Trophoblast cell (in vitro differentiated cells and primary cell): ENCODE measurements at regions not wholly inside any gene's neighbourhood (a gene's known extent, or its start where the extent isn't known, plus 50 kb on each side); places are given as distances from the start of the nearest gene placed in this dataset.

Experiments
- DNase-seq, 2 donors: peaks; one replicate each; pipeline ENCODE4 v3.0.0-alpha.2; 2016
- H2AFZ ChIP-seq: 2 replicates; pipeline ENCODE4 v1.6.1; 2013; ENCODE audit warnings: low read length, moderate library complexity, mild to moderate bottlenecking; ENCODE audit not compliant: insufficient read depth, poor library complexity
- H2AK5ac ChIP-seq: 2 replicates; pipeline ENCODE4 v1.6.1; 2013; ENCODE audit warnings: mild to moderate bottlenecking, low read length
- H2BK120ac ChIP-seq: 2 replicates; pipeline ENCODE4 v1.6.1; 2013; ENCODE audit warnings: low read length, mild to moderate bottlenecking, moderate library complexity; ENCODE audit not compliant: insufficient read depth, poor library complexity
- H2BK12ac ChIP-seq: 2 replicates; pipeline ENCODE4 v1.6.1; 2013; ENCODE audit warnings: mild to moderate bottlenecking, low read length, moderate library complexity
- H2BK5ac ChIP-seq: 2 replicates; pipeline ENCODE4 v1.6.1; 2013; ENCODE audit warnings: low read length, low read depth, moderate library complexity, mild to moderate bottlenecking; ENCODE audit not compliant: poor library complexity
- H3K14ac ChIP-seq: 2 replicates; pipeline ENCODE4 v1.6.1; 2013; ENCODE audit warnings: mild to moderate bottlenecking, low read length
- H3K18ac ChIP-seq: 2 replicates; pipeline ENCODE4 v1.6.1; 2013; ENCODE audit warnings: mild to moderate bottlenecking, low read length
- H3K23ac ChIP-seq: 2 replicates; pipeline ENCODE4 v1.6.1; 2013; ENCODE audit warnings: low read length
- H3K27ac ChIP-seq: 2 replicates; pipeline ENCODE4 v1.5.1; 2013; ENCODE audit warnings: low read depth, mild to moderate bottlenecking, inconsistent platforms, low read length, moderate library complexity
- H3K27me3 ChIP-seq: 2 replicates; pipeline ENCODE4 v1.6.1; 2013; ENCODE audit warnings: inconsistent platforms, mild to moderate bottlenecking, low read length, moderate library complexity; ENCODE audit not compliant: insufficient read depth
- H3K36me3 ChIP-seq, 2 experiments: 1 replicate in 1 of 2; 2 replicates in 1 of 2; pipeline ENCODE4 v1.6.1; 2013; ENCODE audit warnings: low read length in 2 of 2, mild to moderate bottlenecking in 2 of 2, moderate library complexity in 1 of 2; ENCODE audit not compliant: insufficient read depth in 2 of 2, control insufficient read depth in 1 of 2
- H3K4ac ChIP-seq: 2 replicates; pipeline ENCODE4 v1.6.1; 2013; ENCODE audit warnings: low read depth, mild to moderate bottlenecking, low read length, moderate library complexity
- H3K4me1 ChIP-seq, 2 experiments: 1 replicate in 1 of 2; 2 replicates in 1 of 2; pipeline ENCODE4 v1.6.1; 2013; ENCODE audit warnings: low read length in 2 of 2, mild to moderate bottlenecking in 2 of 2, moderate library complexity in 1 of 2; ENCODE audit not compliant: insufficient read depth in 2 of 2, control insufficient read depth in 1 of 2
- H3K4me2 ChIP-seq: 2 replicates; pipeline ENCODE4 v1.6.1; 2013; ENCODE audit warnings: inconsistent platforms, mild to moderate bottlenecking, low read length, moderate library complexity
- H3K4me3 ChIP-seq: 2 replicates; pipeline ENCODE4 v1.5.1; 2013; ENCODE audit warnings: mild to moderate bottlenecking, low read depth, low read length, inconsistent platforms
- H3K79me1 ChIP-seq: one replicate; pipeline ENCODE4 v1.6.1; 2013; ENCODE audit warnings: low read length
- H3K79me2 ChIP-seq: 2 replicates; pipeline ENCODE4 v1.6.1; 2013; ENCODE audit warnings: low read length, mild to moderate bottlenecking; ENCODE audit not compliant: control insufficient read depth, insufficient read depth, poor library complexity
- H3K9ac ChIP-seq: 2 replicates; pipeline ENCODE4 v1.6.1; 2013; ENCODE audit warnings: mild to moderate bottlenecking, low read length
- H3K9me3 ChIP-seq: 2 replicates; pipeline ENCODE4 v1.6.1; 2013; ENCODE audit warnings: low read depth, mild to moderate bottlenecking, control low read depth, inconsistent platforms, low read length; ENCODE audit not compliant: insufficient read depth
- H4K12ac ChIP-seq: 2 replicates; pipeline ENCODE4 v1.6.1; 2013; ENCODE audit warnings: low read depth, mild to moderate bottlenecking, low read length, moderate library complexity
- H4K8ac ChIP-seq: 2 replicates; pipeline ENCODE4 v1.6.1; 2013; ENCODE audit warnings: low read depth, mild to moderate bottlenecking, low read length, moderate library complexity
- H4K91ac ChIP-seq: one replicate; pipeline ENCODE4 v1.6.1; 2013; ENCODE audit warnings: low read depth, mild to moderate bottlenecking, low read length, moderate library complexity
- WGBS: extraction: QIAGEN DNeasy Blood & Tissue Kit; methylation state at CpG from one replicate; pipeline ENCODE4 v1.1.7; 2013; ENCODE audit warnings: missing lambda C conversion rate; ENCODE audit not compliant: insufficient read length, insufficient coverage; ENCODE audit errors: extremely low coverage; 5-methylcytosine and 5-hydroxymethylcytosine counted together

DNA sequence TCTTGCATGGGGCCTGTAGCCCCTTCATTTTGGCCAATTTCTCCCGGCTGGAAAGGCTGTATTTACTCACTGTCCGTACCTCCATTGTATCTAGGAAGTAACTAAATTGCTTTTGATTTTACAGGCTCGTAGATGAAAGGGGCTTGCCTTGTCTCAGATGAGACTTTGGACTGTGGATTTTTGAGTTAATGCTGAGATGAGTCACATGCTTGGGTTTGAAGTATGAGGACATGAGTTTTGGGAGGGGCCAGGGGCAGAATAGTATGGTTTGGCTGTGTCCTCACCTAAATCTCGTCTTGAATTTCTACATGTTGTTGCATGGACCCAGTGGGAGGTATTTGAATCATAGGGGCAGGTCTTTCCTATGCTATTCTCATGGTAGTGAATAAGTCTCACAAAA is 407.6 kb upstream of the NDST3 start:
- no peak overlapping the region for H2BK12ac ChIP-seq
- H2AFZ ChIP-seq, result no peak overlapping the region
- no peak overlapping the region for H3K4me2 ChIP-seq
- no peak overlapping the region for H3K27ac ChIP-seq
- H3K36me3 ChIP-seq, result no peaks in the 10 kb centered on the region
- DNase-seq, result no peak
- no peak overlapping the region for H3K23ac ChIP-seq
- WGBS, result no CpG with 5 or more reads among the region's 4 CpGs
- no peak overlapping the region for H3K18ac ChIP-seq
- no peak overlapping the region for H3K4ac ChIP-seq
- no peaks in the 10 kb centered on the region for H3K79me1 ChIP-seq
- H3K9ac ChIP-seq, result no peak overlapping the region
- H4K91ac ChIP-seq, result no peak overlapping the region
- no peaks in the 10 kb centered on the region for H3K4me1 ChIP-seq
- no peak overlapping the region for H2AK5ac ChIP-seq
- H3K4me3 ChIP-seq, result no peak overlapping the region
- no peaks in the 10 kb centered on the region for H3K27me3 ChIP-seq
- H3K14ac ChIP-seq, result no peak overlapping the region
- no peak overlapping the region for H4K12ac ChIP-seq
- no peak overlapping the region for H4K8ac ChIP-seq
- H2BK5ac ChIP-seq, result no peak overlapping the region
- H3K79me2 ChIP-seq, result no peaks in the 10 kb centered on the region
- no peaks in the 10 kb centered on the region for H3K9me3 ChIP-seq
- no peak overlapping the region for H2BK120ac ChIP-seq

DNA sequence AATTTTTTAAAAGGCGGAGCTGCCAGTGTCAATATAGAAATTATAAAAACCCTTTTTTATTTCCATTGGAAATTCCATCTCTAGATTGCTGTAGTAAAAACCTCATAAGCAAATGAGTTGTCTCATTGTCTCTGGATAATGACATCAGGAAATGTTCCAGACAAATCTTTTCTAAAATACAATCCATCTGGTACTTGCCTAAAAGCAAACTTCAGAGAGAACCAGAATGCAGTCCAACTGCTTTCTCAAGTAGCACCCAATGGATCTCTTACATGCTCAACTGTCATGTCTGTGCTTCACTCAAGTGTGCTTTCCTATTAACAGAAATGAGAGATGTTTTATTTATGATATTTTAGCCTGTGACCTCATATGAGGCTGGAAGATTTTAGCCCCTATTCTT is 399.6 kb upstream of the NDST3 start:
- no peak overlapping the region for H4K91ac ChIP-seq
- H3K9me3 ChIP-seq, result no peaks in the 10 kb centered on the region
- no peaks in the 10 kb centered on the region for H3K79me1 ChIP-seq
- no peak overlapping the region for H2BK5ac ChIP-seq
- H2BK120ac ChIP-seq, result no peak overlapping the region
- H3K4me1 ChIP-seq, result no peaks in the 10 kb centered on the region
- H3K36me3 ChIP-seq, result no peaks in the 10 kb centered on the region
- H2AFZ ChIP-seq, result no peak overlapping the region
- no peak overlapping the region for H3K4me2 ChIP-seq
- H3K79me2 ChIP-seq, result no peaks in the 10 kb centered on the region
- no CpG with 5 or more reads among the region's 1 CpG for WGBS
- no peak overlapping the region for H3K18ac ChIP-seq
- H3K27ac ChIP-seq, result no peak overlapping the region
- no peak overlapping the region for H4K12ac ChIP-seq
- no peak overlapping the region for H3K14ac ChIP-seq
- no peak overlapping the region for H2AK5ac ChIP-seq
- H3K4ac ChIP-seq, result no peak overlapping the region
- no peak overlapping the region for H2BK12ac ChIP-seq
- no peak overlapping the region for H3K23ac ChIP-seq
- H3K9ac ChIP-seq, result no peak overlapping the region
- H3K27me3 ChIP-seq, result no peaks in the 10 kb centered on the region
- no peak overlapping the region for H4K8ac ChIP-seq
- no peak overlapping the region for H3K4me3 ChIP-seq
- no peak for DNase-seq

DNA sequence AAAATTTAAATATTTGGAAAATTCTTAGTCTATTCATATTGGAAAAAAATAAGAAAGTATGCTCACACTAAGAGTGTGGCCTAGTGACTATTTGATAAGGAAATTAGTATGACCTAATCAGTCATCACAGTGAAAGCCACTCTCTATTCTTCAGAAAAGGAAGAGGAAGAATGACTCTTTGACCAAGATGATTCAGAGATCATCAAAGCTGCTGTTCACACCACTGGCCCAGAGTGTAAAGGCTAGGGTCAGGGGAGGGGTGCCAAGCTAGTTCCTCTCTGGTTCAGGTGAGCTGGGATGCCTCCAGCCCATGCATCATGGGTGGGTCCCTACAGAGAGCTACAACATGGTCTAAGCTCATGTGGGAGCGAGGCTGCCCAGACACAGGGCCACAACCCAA is 396.9 kb upstream of the NDST3 start:
- no peaks in the 10 kb centered on the region for H3K79me2 ChIP-seq
- H3K36me3 ChIP-seq, result no peaks in the 10 kb centered on the region
- DNase-seq, result no peak
- H4K91ac ChIP-seq, result no peak overlapping the region
- H3K4me2 ChIP-seq, result no peak overlapping the region
- no peak overlapping the region for H4K8ac ChIP-seq
- no peaks in the 10 kb centered on the region for H3K9me3 ChIP-seq
- no peaks in the 10 kb centered on the region for H3K79me1 ChIP-seq
- no peaks in the 10 kb centered on the region for H3K27me3 ChIP-seq
- no peak overlapping the region for H3K23ac ChIP-seq
- H3K9ac ChIP-seq, result no peak overlapping the region
- H2BK120ac ChIP-seq, result no peak overlapping the region
- no CpG with 5 or more reads among the region's 1 CpG for WGBS
- H4K12ac ChIP-seq, result no peak overlapping the region
- H2AK5ac ChIP-seq, result no peak overlapping the region
- H2BK5ac ChIP-seq, result no peak overlapping the region
- no peak overlapping the region for H3K27ac ChIP-seq
- no peak overlapping the region for H3K14ac ChIP-seq
- H3K4me3 ChIP-seq, result no peak overlapping the region
- H3K18ac ChIP-seq, result no peak overlapping the region
- H3K4me1 ChIP-seq, result no peaks in the 10 kb centered on the region
- no peak overlapping the region for H3K4ac ChIP-seq
- H2BK12ac ChIP-seq, result no peak overlapping the region
- no peak overlapping the region for H2AFZ ChIP-seq

DNA sequence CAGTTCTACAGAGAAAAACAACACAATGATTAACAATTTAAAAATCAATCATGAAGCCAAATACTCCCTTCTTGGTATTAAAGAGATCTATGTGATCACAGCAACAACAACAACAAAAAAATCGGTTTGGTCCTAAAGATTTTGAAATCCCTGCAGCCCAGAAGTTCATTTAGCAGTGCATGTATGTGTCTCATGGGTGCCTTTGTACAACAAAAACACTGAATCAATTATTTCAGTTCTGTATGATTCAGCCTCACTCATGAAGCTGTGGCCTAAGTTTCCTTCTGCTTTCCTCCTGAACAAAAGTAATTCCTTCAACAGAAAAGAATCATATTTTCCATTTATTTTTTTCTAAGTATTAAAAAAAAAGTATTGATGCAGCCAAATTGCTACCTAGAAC is 393.4 kb upstream of the NDST3 start:
- no peaks in the 10 kb centered on the region for H3K9me3 ChIP-seq
- no peak overlapping the region for H3K9ac ChIP-seq
- H3K27me3 ChIP-seq, result no peaks in the 10 kb centered on the region
- no peak overlapping the region for H3K14ac ChIP-seq
- no peak overlapping the region for H2AK5ac ChIP-seq
- H3K23ac ChIP-seq, result no peak overlapping the region
- no peaks in the 10 kb centered on the region for H3K36me3 ChIP-seq
- H2BK120ac ChIP-seq, result no peak overlapping the region
- no peak overlapping the region for H2BK5ac ChIP-seq
- no peak overlapping the region for H4K8ac ChIP-seq
- no peaks in the 10 kb centered on the region for H3K79me1 ChIP-seq
- H3K79me2 ChIP-seq, result no peaks in the 10 kb centered on the region
- no peak overlapping the region for H4K12ac ChIP-seq
- no peak overlapping the region for H2BK12ac ChIP-seq
- DNase-seq, result no peak
- H3K4me2 ChIP-seq, result no peak overlapping the region
- no peaks in the 10 kb centered on the region for H3K4me1 ChIP-seq
- no peak overlapping the region for H3K27ac ChIP-seq
- H4K91ac ChIP-seq, result no peak overlapping the region
- no peak overlapping the region for H3K4me3 ChIP-seq
- H2AFZ ChIP-seq, result no peak overlapping the region
- H3K4ac ChIP-seq, result no peak overlapping the region
- no peak overlapping the region for H3K18ac ChIP-seq
- WGBS, result no CpG with 5 or more reads among the region's 1 CpG
